ENCODE measurements at regions not wholly inside any gene's neighbourhood (a gene's known extent, or its start where the extent isn't known, plus 50 kb on each side); places are given as distances from the start of the nearest gene placed in this dataset.

DNA sequence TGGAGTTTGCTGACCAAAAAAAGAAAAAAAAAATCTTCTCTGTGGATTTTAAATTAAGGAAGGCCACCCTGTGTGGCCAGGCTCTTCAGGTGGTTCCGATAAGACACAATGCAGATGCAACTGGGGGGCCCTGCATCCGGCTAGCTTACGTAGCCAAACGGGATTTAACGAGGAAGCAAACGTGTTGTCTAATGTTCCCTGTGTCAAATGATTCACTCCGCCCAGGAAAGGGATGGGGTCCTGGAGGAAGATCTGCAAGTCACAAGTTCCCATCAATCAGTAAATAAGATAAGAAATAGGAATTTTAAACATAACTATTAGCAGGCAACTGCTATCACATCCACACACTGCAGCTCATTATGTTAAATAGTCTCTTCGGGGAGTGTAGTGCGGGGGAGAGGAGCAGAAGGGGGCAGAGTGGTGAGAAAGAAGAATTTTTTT lies 216.4 kb upstream of the GYPA start:
- intact Hi-C loops (cut with DNase I) = no loop called here
- DNase-seq (no peak), ATAC-seq (no peak)
- TF ChIP-seq, protein P1, sequence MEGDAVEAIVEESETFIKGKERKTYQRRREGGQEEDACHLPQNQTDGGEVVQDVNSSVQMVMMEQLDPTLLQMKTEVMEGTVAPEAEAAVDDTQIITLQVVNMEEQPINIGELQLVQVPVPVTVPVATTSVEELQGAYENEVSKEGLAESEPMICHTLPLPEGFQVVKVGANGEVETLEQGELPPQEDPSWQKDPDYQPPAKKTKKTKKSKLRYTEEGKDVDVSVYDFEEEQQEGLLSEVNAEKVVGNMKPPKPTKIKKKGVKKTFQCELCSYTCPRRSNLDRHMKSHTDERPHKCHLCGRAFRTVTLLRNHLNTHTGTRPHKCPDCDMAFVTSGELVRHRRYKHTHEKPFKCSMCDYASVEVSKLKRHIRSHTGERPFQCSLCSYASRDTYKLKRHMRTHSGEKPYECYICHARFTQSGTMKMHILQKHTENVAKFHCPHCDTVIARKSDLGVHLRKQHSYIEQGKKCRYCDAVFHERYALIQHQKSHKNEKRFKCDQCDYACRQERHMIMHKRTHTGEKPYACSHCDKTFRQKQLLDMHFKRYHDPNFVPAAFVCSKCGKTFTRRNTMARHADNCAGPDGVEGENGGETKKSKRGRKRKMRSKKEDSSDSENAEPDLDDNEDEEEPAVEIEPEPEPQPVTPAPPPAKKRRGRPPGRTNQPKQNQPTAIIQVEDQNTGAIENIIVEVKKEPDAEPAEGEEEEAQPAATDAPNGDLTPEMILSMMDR (IDR thresholded peaks at IDR 0.05) = no peak
- no peak for TF ChIP-seq POLR2A (IDR thresholded peaks at IDR 0.05)
- H3K36me3 ChIP-seq (replicated peaks in 1 of 2; ENCODE audit: insufficient read depth in 1 of 2, low read depth in 2 of 2) = no peaks in the 10 kb centered on the region
- H3K27me3 ChIP-seq = no peaks in the 10 kb centered on the region
- no peak overlapping the region for H3K4me3 ChIP-seq
- H3K27ac ChIP-seq = no peak overlapping the region
- H3K4me1 ChIP-seq = no peaks in the 10 kb centered on the region
- no peaks in the 10 kb centered on the region for H3K9me3 ChIP-seq
- 48 to 60% methylated on average over 9 of the region's 9 CpGs for WGBS, 2 donors

DNA sequence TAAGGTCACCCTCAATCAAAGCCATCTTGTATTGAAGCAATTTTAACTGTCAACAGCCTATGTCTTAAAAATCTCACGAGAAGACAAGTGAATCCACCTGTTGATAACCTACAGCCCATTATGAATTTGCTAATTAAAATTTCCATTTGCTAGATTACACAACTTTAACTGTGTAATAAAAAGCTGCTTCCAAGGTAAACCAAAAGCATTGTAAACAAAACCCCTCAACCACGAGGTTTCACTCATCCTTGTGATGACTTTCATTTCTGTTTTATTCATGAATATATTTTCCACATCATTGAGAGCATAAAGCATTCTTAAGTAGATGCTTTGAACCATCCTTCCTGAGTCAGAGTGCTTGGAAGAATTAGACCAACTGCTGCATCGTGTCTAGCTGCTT lies 217.5 kb upstream of the GYPA start:
- Histone ChIP-seq H3K9me3 (no peaks in the 10 kb centered on the region), H3K27ac (no peak overlapping the region), H3K4me1 (no peaks in the 10 kb centered on the region), H3K27me3 (no peaks in the 10 kb centered on the region), H3K36me3 (replicated peaks in 1 of 2; ENCODE audit: insufficient read depth in 1 of 2, low read depth in 2 of 2) (no peaks in the 10 kb centered on the region), H3K4me3 (no peak overlapping the region)
- no peak for TF ChIP-seq POLR2A (IDR thresholded peaks at IDR 0.05)
- TF ChIP-seq, protein P1 (IDR thresholded peaks at IDR 0.05) = no peak
- DNase-seq (no peak), ATAC-seq (no peak)
- intact Hi-C loops (cut with DNase I) = no loop called here
- WGBS, 2 donors = 46 to 55% methylated on average over 3 of the region's 3 CpGs

DNA sequence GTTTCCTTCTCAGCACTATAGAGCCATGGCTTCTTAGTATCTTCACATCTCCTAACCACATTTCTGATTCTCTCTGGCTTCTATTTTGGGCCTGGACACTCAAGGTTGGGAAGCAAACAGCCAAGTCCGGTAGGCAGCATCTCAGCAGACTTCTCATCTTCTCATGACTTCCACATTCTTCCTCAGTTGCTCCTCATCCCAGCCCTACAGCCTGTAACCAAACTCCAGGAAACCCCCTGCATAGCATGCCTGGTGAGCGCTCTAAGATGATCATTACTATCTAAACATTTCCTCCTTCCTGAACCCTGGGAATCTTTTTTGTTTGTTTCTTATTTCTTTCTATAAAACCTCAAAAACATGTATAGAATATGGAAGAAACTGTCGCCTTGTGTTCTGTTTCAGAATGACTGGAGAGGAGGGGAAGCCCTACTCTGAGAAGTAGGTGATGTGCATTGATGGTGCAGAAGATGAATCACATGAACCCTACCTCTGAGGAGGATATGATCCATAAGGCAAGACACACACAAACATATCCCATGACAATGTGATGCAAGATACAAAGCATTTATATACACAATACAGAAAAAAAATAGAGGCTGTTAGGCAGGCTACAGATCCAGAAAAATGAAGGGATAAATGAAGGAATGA lies 219.8 kb upstream of the GYPA start:
- intact Hi-C loops (cut with DNase I) = no loop called here
- H3K36me3 ChIP-seq (replicated peaks in 1 of 2; ENCODE audit: insufficient read depth in 1 of 2, low read depth in 2 of 2) = no peaks in the 10 kb centered on the region
- no peaks in the 10 kb centered on the region for H3K4me1 ChIP-seq
- DNase-seq (no peak), ATAC-seq (no peak)
- TF ChIP-seq, protein P1 (IDR thresholded peaks at IDR 0.05) = no peak
- TF ChIP-seq POLR2A (IDR thresholded peaks at IDR 0.05) = no peak
- no peaks in the 10 kb centered on the region for H3K9me3 ChIP-seq
- WGBS, 2 donors = 80 to 85% methylated on average over 3 of the region's 3 CpGs
- no peak overlapping the region for H3K4me3 ChIP-seq
- no peaks in the 10 kb centered on the region for H3K27me3 ChIP-seq
- H3K27ac ChIP-seq = no peak overlapping the region

DNA sequence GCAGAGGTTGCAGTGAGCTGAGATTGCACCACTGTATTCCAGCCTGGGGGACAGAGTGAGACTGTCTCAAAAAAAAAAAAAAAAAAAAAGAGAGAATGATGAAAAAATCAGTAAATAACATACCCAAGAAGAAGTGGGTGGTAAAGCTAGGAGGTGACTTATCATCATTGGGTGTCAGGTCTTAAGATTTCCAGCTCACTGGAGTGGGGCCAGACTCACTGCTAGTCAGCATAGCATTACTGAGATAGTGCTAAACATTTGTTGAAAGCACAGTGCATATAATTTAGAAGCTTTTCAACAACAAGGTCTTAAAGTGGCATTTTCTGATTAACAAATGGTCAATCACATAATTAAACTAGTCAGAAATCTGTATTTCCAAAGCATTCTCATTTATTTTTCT lies 221.8 kb upstream of the GYPA start:
- no peak for DNase-seq
- intact Hi-C loops (cut with DNase I) = no loop called here
- Histone ChIP-seq H3K4me3 (no peak overlapping the region), H3K27me3 (no peaks in the 10 kb centered on the region), H3K4me1 (no peaks in the 10 kb centered on the region), H3K9me3 (no peaks in the 10 kb centered on the region), H3K36me3 (replicated peaks in 1 of 2; ENCODE audit: insufficient read depth in 1 of 2, low read depth in 2 of 2) (no peaks in the 10 kb centered on the region), H3K27ac (no peak overlapping the region)
- ATAC-seq = no peak
- TF ChIP-seq, protein P1 (IDR thresholded peaks at IDR 0.05) = no peak
- no peak for TF ChIP-seq POLR2A (IDR thresholded peaks at IDR 0.05)

DNA sequence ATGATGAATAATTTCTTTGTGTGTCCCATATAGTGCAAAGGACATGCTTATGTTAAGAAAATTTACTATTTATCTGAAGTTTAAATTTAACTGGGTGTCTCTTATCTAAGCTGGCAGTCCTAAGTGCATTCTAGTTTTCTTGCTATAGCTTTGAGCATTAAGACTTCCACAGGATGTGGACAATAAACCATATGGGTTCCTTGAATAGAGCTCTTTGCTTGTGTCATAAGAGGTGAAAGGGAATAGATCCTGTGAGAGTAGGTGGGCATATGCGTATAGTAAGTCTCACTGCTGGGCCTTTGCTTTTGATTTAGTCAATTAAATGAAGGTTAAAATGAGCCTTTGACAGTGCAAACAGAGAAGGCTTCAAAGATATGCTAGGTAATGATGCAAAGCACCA lies 223.4 kb upstream of the GYPA start:
- H3K27me3 ChIP-seq = no peaks in the 10 kb centered on the region
- ATAC-seq = no peak
- WGBS, 2 donors = 71 to 83% methylated on average over 1 of the region's 1 CpG

More for the DNA sequence above, 223.4 kb upstream of the GYPA start:
- DNase-seq = no peak
- TF ChIP-seq, protein P1 (IDR thresholded peaks at IDR 0.05) = no peak
- TF ChIP-seq POLR2A (IDR thresholded peaks at IDR 0.05) = no peak
- no peak overlapping the region for H3K4me3 ChIP-seq
- no peak overlapping the region for H3K27ac ChIP-seq
- intact Hi-C loops (cut with DNase I) = no loop called here
- no peaks in the 10 kb centered on the region for H3K36me3 ChIP-seq (replicated peaks in 1 of 2; ENCODE audit: insufficient read depth in 1 of 2, low read depth in 2 of 2)
- no peaks in the 10 kb centered on the region for H3K9me3 ChIP-seq
- H3K4me1 ChIP-seq = no peaks in the 10 kb centered on the region

Data from body of pancreas (tissue), 4 donors.